ENCODE measurements at regions not wholly inside any gene's neighbourhood (a gene's known extent, or its start where the extent isn't known, plus 50 kb on each side); places are given as distances from the start of the nearest gene placed in this dataset.
"Not testable (repeated sequence)": the region's sequence is repeated elsewhere in the genome, so short reads cannot be mapped to it uniquely, and the experiment has no call there.

DNA sequence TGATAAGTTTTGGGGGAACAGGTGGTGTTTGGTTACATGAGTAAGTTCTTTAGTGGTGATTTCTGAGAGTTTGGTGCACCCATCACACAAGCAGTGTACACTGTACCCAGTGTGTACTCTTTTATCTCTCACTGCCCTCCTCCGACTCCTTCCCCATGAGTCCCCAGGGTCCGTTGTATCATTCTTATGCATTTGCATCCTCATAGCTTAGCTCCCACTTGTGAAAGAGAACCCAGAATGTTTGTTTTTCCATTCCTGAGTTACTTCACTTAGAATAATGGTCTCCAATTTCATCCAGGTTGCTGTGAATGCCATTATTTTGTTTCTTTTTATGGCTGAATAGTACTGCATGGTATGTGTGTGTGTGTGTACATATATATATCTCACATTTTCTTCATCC lies 295.8 kb upstream of the GRAMD2B start:
- not testable (repeated sequence) for TF ChIP-seq CTCF (IDR thresholded peaks at IDR 0.05; ENCODE audit: extremely low read depth in 1 of 2, insufficient read depth in 1 of 2, low read depth in 1 of 2, low read length in 2 of 2); POLR2A (IDR thresholded peaks at IDR 0.05; ENCODE audit: low read depth, low read length); EZH2 (IDR thresholded peaks at IDR 0.05; ENCODE audit: borderline replicate concordance, low read depth, low read length, severe bottlenecking); POLR2AphosphoS5 (IDR thresholded peaks at IDR 0.05; ENCODE audit: insufficient read depth, low read depth, low read length)

Data from endothelial cell of umbilical vein (primary cell).